ENCODE measurements at regions not wholly inside any gene's neighbourhood (a gene's known extent, or its start where the extent isn't known, plus 50 kb on each side); places are given as distances from the start of the nearest gene placed in this dataset.

DNA sequence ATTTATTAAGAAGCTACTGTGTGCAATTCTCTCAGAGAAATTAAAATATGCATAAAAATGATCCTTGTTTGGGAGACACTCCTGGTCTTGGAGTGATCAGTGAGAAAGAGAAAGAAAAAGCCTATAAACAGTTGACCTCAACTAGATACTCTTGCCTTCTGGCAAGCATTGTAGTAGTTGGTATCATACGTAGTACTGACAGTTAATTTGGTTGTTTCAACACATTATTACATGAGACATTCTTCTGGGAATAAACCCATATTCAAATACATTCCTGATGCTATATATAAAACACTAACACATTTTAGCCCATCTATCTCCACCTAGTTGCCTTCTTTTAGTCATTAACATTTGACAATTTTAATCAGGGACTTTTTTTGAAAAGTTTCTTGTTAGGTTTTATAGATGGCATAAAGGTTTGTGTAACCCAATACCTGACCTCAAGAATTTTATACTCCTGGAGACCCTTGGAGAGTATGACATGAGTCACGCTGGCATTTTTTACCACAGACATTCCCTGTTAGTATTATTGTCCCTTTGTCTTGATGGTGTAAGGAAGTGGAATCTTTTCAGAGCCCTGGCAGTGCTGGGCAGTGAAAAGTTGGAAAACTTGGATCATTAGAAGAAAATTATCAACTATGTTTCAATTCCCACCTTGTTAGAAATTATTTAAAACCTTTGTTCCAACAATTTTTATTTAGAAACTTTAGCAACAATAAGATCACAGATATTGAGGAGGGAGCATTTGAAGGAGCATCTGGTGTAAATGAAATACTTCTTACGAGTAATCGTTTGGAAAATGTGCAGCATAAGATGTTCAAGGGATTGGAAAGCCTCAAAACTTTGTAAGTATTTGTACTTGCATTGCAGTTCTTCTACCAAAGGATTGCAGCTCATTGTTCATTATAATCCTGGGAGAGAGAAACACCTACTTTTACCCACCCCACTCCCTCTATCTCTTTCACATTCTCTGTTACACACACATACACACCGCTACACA, 167.1 kb upstream of the PACRGL start:
- TF ChIP-seq CTCF (IDR thresholded peaks at IDR 0.05) (no peak), POLR2AphosphoS5 (IDR thresholded peaks at IDR 0.05; ENCODE audit: low read depth, low read length) (no peak), TCF7L2 (IDR thresholded peaks at IDR 0.05; ENCODE audit: low read depth, low read length) (no peak)
